ENCODE measurements at regions not wholly inside any gene's neighbourhood (a gene's known extent, or its start where the extent isn't known, plus 50 kb on each side); places are given as distances from the start of the nearest gene placed in this dataset.

GRCh38 chr6:90650041-90650940, 63.4 kb upstream of the MAP3K7 start (continued):
- TF ChIP-seq SAP30 (IDR thresholded peaks at IDR 0.05; ENCODE audit: insufficient read depth, insufficient replicate concordance, low read length) (no peak), BRCA1 (IDR thresholded peaks at IDR 0.05; ENCODE audit: low read depth, low read length) (no peak), RAD21 (IDR thresholded peaks at IDR 0.05 in 1 of 2, conservative IDR thresholded peaks at IDR 0.05 in 1 of 2; ENCODE audit: low read depth in 2 of 2, low read length in 2 of 2) (no peak), EZH2 (IDR thresholded peaks at IDR 0.05; ENCODE audit: low read depth, low read length, severe bottlenecking) (no peak), TAF7 (optimal IDR thresholded peaks at IDR 0.05; ENCODE audit: borderline replicate concordance, low read depth, low read length) (no peak)

Data from H1 (cell line).